ENCODE measurements at regions not wholly inside any gene's neighbourhood (a gene's known extent, or its start where the extent isn't known, plus 50 kb on each side); places are given as distances from the start of the nearest gene placed in this dataset.

GRCh38 chr6:55047451-55048044 lies 126.8 kb upstream of the HCRTR2 start:
- ATAC-seq (peak; percentile 90), DNase-seq (peak; percentile 77)
- ChIA-PET CTCF (no interaction called here), POLR2A (ENCODE audit: unreplicated experiment) (no interaction called here)
- Histone ChIP-seq H3K9me3 (ENCODE audit: low read length) (no peaks in the 10 kb centered on the region), H3K4me1 (ENCODE audit: insufficient read depth, low read length) (peaks cover 26% of the 10 kb centered on the region), H3K4me2 (ENCODE audit: low read length) (peak overlapping the region; percentile 38), H3K9me2 (replicated peaks; ENCODE audit: low read length) (no peaks in the 10 kb centered on the region), H4K20me1 (ENCODE audit: low read length) (no peaks in the 10 kb centered on the region), H3K4me3 (ENCODE audit: low read length) (no peak overlapping the region), H2AFZ (ENCODE audit: low read length) (no peak overlapping the region), H3F3A (ENCODE audit: low read length, unreplicated experiment) (no peaks in the 10 kb centered on the region), H3K9ac (ENCODE audit: low read length) (no peak overlapping the region), H3K36me3 (ENCODE audit: low read depth, low read length) (no peaks in the 10 kb centered on the region), H3K27me3 (ENCODE audit: low read length) (no peaks in the 10 kb centered on the region), H3K27ac (ENCODE audit: low read length) (peak overlapping the region; percentile 25; the same call in 1 of the 2 replicates), H3K79me2 (ENCODE audit: low read length) (no peaks in the 10 kb centered on the region)
- TF ChIP-seq EZH2 (IDR thresholded peaks at IDR 0.05; ENCODE audit: low read length, unreplicated experiment), result no peak
- TF ChIP-seq EZH2phosphoT487 (IDR thresholded peaks at IDR 0.05; ENCODE audit: borderline replicate concordance, low read length), result no peak
- no peak for TF ChIP-seq CTCF (conservative IDR thresholded peaks at IDR 0.05; ENCODE audit: low read depth, low read length)
- no TSS peak for BruUV-seq (replicated peaks)
- intact Hi-C loops (cut with micrococcal nuclease), result loop anchor here (2.0 kb wide), 1 partner anchor 131 kb away; no protein-coding TSS in a partner anchor

- Histone ChIP-seq H3K4me1 (ENCODE audit: insufficient read depth, low read length) (peaks cover 20% of the 10 kb centered on the region), H3K4me3 (ENCODE audit: low read length) (no peak overlapping the region), H3K79me2 (ENCODE audit: low read length) (no peaks in the 10 kb centered on the region), H3K9ac (ENCODE audit: low read length) (no peak overlapping the region), H3K4me2 (ENCODE audit: low read length) (no peak overlapping the region), H3K9me3 (ENCODE audit: low read length) (no peaks in the 10 kb centered on the region), H3K9me2 (replicated peaks; ENCODE audit: low read length) (no peaks in the 10 kb centered on the region), H3K27ac (ENCODE audit: low read length) (no peak overlapping the region), H3K27me3 (ENCODE audit: low read length) (no peaks in the 10 kb centered on the region), H4K20me1 (ENCODE audit: low read length) (no peaks in the 10 kb centered on the region), H3F3A (ENCODE audit: low read length, unreplicated experiment) (no peaks in the 10 kb centered on the region), H2AFZ (ENCODE audit: low read length) (no peak overlapping the region), H3K36me3 (ENCODE audit: low read depth, low read length) (no peaks in the 10 kb centered on the region)
- CTCF ChIA-PET, result no interaction called here
- ATAC-seq (no peak), DNase-seq (no peak)
- no TSS peak for BruUV-seq (replicated peaks)
- no peak for TF ChIP-seq CTCF (conservative IDR thresholded peaks at IDR 0.05; ENCODE audit: low read depth, low read length)
- POLR2A ChIA-PET (ENCODE audit: unreplicated experiment), result no interaction called here
- intact Hi-C loops (cut with micrococcal nuclease), result no loop called here
Observed at GRCh38 chr6:55049866-55050265, 124.4 kb upstream of the HCRTR2 start.

GRCh38 chr6:55052846-55053245 lies 121.5 kb upstream of the HCRTR2 start:
- Histone ChIP-seq H4K20me1 (ENCODE audit: low read length) (no peaks in the 10 kb centered on the region), H3K4me2 (ENCODE audit: low read length) (no peak overlapping the region), H3K27me3 (ENCODE audit: low read length) (no peaks in the 10 kb centered on the region), H3K4me3 (ENCODE audit: low read length) (no peak overlapping the region), H3F3A (ENCODE audit: low read length, unreplicated experiment) (no peaks in the 10 kb centered on the region), H3K36me3 (ENCODE audit: low read depth, low read length) (no peaks in the 10 kb centered on the region), H3K9me3 (ENCODE audit: low read length) (no peaks in the 10 kb centered on the region), H3K9me2 (replicated peaks; ENCODE audit: low read length) (no peaks in the 10 kb centered on the region), H2AFZ (ENCODE audit: low read length) (no peak overlapping the region), H3K79me2 (ENCODE audit: low read length) (no peaks in the 10 kb centered on the region), H3K27ac (ENCODE audit: low read length) (no peak overlapping the region), H3K9ac (ENCODE audit: low read length) (no peak overlapping the region), H3K4me1 (ENCODE audit: insufficient read depth, low read length) (peaks cover 3% of the 10 kb centered on the region; the same call in 1 of the 2 replicates)
- ChIA-PET CTCF (no interaction called here), POLR2A (ENCODE audit: unreplicated experiment) (no interaction called here)
- BruUV-seq (replicated peaks), result no TSS peak
- DNase-seq (no peak), ATAC-seq (no peak)
- TF ChIP-seq EZH2 (IDR thresholded peaks at IDR 0.05; ENCODE audit: low read length, unreplicated experiment), result no peak
- no peak for TF ChIP-seq CTCF (conservative IDR thresholded peaks at IDR 0.05; ENCODE audit: low read depth, low read length)
- TF ChIP-seq EZH2phosphoT487 (IDR thresholded peaks at IDR 0.05; ENCODE audit: borderline replicate concordance, low read length), result no peak
- intact Hi-C loops (cut with micrococcal nuclease), result no loop called here

Data from PC-3 (cell line).